HUES48 (cell line): ENCODE measurements at regions not wholly inside any gene's neighbourhood (a gene's known extent, or its start where the extent isn't known, plus 50 kb on each side); places are given as distances from the start of the nearest gene placed in this dataset.

Experiments
- H3K27ac ChIP-seq: one replicate; pipeline ENCODE4 v1.7.0; 2013; ENCODE audit warnings: low read depth, low read length, inconsistent platforms
- H3K27me3 ChIP-seq: 2 replicates; pipeline ENCODE4 v1.6.1; 2013; ENCODE audit warnings: mild to moderate bottlenecking, low read length; ENCODE audit not compliant: control insufficient read depth, insufficient read depth
- H3K36me3 ChIP-seq: 2 replicates; pipeline ENCODE4 v1.6.1; 2013; ENCODE audit warnings: low read length; ENCODE audit not compliant: control insufficient read depth, insufficient read depth
- H3K4me1 ChIP-seq: 2 replicates; pipeline ENCODE4 v1.6.1; 2013; ENCODE audit warnings: mild to moderate bottlenecking, low read length; ENCODE audit not compliant: control insufficient read depth, insufficient read depth
- H3K4me3 ChIP-seq: 2 replicates; pipeline ENCODE4 v1.5.1; 2013; ENCODE audit warnings: mild to moderate bottlenecking, low read depth, low read length
- H3K9ac ChIP-seq: 2 replicates; pipeline ENCODE4 v1.6.1; 2013; ENCODE audit warnings: mild to moderate bottlenecking, low read depth, low read length, moderate library complexity
- H3K9me3 ChIP-seq: 2 replicates; pipeline ENCODE4 v1.6.1; 2013; ENCODE audit warnings: low read length; ENCODE audit not compliant: control insufficient read depth, insufficient read depth

- Histone ChIP-seq H3K4me1 (no peaks in the 10 kb centered on the region), H3K9ac (no peak overlapping the region), H3K27ac (no peak overlapping the region), H3K27me3 (no peaks in the 10 kb centered on the region), H3K9me3 (no peaks in the 10 kb centered on the region), H3K36me3 (no peaks in the 10 kb centered on the region), H3K4me3 (no peak overlapping the region)
Observed at GRCh38 chr5:124521461-124522230, 224.8 kb downstream of the ZNF608 start.

GRCh38 chr5:124519396-124519795, 227.0 kb downstream of the ZNF608 start:
- Histone ChIP-seq H3K36me3 (no peaks in the 10 kb centered on the region), H3K4me1 (peaks cover 10% of the 10 kb centered on the region), H3K9me3 (no peaks in the 10 kb centered on the region), H3K4me3 (no peak overlapping the region), H3K27ac (no peak overlapping the region), H3K27me3 (no peaks in the 10 kb centered on the region), H3K9ac (no peak overlapping the region)

GRCh38 chr5:124516567-124516966, 229.9 kb downstream of the ZNF608 start:
- H3K4me3 ChIP-seq = no peak overlapping the region
- H3K9me3 ChIP-seq = no peaks in the 10 kb centered on the region
- H3K36me3 ChIP-seq = no peaks in the 10 kb centered on the region
- no peak overlapping the region for H3K9ac ChIP-seq
- peaks cover 10% of the 10 kb centered on the region for H3K4me1 ChIP-seq
- H3K27me3 ChIP-seq = no peaks in the 10 kb centered on the region
- H3K27ac ChIP-seq = no peak overlapping the region

GRCh38 chr5:124515497-124516245, 230.8 kb downstream of the ZNF608 start:
- H3K27me3 ChIP-seq = no peaks in the 10 kb centered on the region
- H3K9me3 ChIP-seq = no peaks in the 10 kb centered on the region
- no peak overlapping the region for H3K4me3 ChIP-seq
- H3K9ac ChIP-seq = no peak overlapping the region
- no peaks in the 10 kb centered on the region for H3K36me3 ChIP-seq
- H3K4me1 ChIP-seq = peaks cover 10% of the 10 kb centered on the region
- H3K27ac ChIP-seq = no peak overlapping the region

GRCh38 chr5:124514956-124515355, 231.5 kb downstream of the ZNF608 start:
- H3K4me1 ChIP-seq = peaks cover 10% of the 10 kb centered on the region
- H3K9me3 ChIP-seq = no peaks in the 10 kb centered on the region
- H3K4me3 ChIP-seq = no peak overlapping the region
- H3K9ac ChIP-seq = no peak overlapping the region
- H3K27me3 ChIP-seq = no peaks in the 10 kb centered on the region
- H3K36me3 ChIP-seq = no peaks in the 10 kb centered on the region
- no peak overlapping the region for H3K27ac ChIP-seq

- Histone ChIP-seq H3K36me3 (no peaks in the 10 kb centered on the region), H3K4me1 (peaks cover 10% of the 10 kb centered on the region), H3K4me3 (no peak overlapping the region), H3K27ac (no peak overlapping the region), H3K9me3 (no peaks in the 10 kb centered on the region), H3K27me3 (no peaks in the 10 kb centered on the region), H3K9ac (no peak overlapping the region)
Observed at GRCh38 chr5:124512952-124513632, 233.3 kb downstream of the ZNF608 start.

- Histone ChIP-seq H3K36me3 (no peaks in the 10 kb centered on the region), H3K27me3 (no peaks in the 10 kb centered on the region), H3K9ac (no peak overlapping the region), H3K4me1 (peaks cover 10% of the 10 kb centered on the region), H3K4me3 (no peak overlapping the region), H3K27ac (no peak overlapping the region), H3K9me3 (no peaks in the 10 kb centered on the region)
Observed at GRCh38 chr5:124512236-124512635, 234.2 kb downstream of the ZNF608 start.

- H3K27me3 ChIP-seq = no peaks in the 10 kb centered on the region
- no peak overlapping the region for H3K9ac ChIP-seq
- peaks cover 10% of the 10 kb centered on the region for H3K4me1 ChIP-seq
- no peaks in the 10 kb centered on the region for H3K36me3 ChIP-seq
- H3K4me3 ChIP-seq = no peak overlapping the region
- H3K9me3 ChIP-seq = no peaks in the 10 kb centered on the region
- H3K27ac ChIP-seq = no peak overlapping the region
Observed at GRCh38 chr5:124511791-124512190, 234.6 kb downstream of the ZNF608 start.

- Histone ChIP-seq H3K9ac (no peak overlapping the region), H3K4me3 (no peak overlapping the region), H3K9me3 (no peaks in the 10 kb centered on the region), H3K36me3 (no peaks in the 10 kb centered on the region), H3K27ac (no peak overlapping the region), H3K27me3 (no peaks in the 10 kb centered on the region), H3K4me1 (no peaks in the 10 kb centered on the region)
Observed at GRCh38 chr5:124507688-124508087, 238.8 kb downstream of the ZNF608 start.

GRCh38 chr5:124504081-124504916, 242.1 kb downstream of the ZNF608 start:
- H3K4me1 ChIP-seq = no peaks in the 10 kb centered on the region
- no peak overlapping the region for H3K27ac ChIP-seq
- no peaks in the 10 kb centered on the region for H3K36me3 ChIP-seq
- no peak overlapping the region for H3K4me3 ChIP-seq
- no peaks in the 10 kb centered on the region for H3K27me3 ChIP-seq
- H3K9ac ChIP-seq = no peak overlapping the region
- H3K9me3 ChIP-seq = no peaks in the 10 kb centered on the region
